ENCODE measurements at regions not wholly inside any gene's neighbourhood (a gene's known extent, or its start where the extent isn't known, plus 50 kb on each side); places are given as distances from the start of the nearest gene placed in this dataset.

DNA sequence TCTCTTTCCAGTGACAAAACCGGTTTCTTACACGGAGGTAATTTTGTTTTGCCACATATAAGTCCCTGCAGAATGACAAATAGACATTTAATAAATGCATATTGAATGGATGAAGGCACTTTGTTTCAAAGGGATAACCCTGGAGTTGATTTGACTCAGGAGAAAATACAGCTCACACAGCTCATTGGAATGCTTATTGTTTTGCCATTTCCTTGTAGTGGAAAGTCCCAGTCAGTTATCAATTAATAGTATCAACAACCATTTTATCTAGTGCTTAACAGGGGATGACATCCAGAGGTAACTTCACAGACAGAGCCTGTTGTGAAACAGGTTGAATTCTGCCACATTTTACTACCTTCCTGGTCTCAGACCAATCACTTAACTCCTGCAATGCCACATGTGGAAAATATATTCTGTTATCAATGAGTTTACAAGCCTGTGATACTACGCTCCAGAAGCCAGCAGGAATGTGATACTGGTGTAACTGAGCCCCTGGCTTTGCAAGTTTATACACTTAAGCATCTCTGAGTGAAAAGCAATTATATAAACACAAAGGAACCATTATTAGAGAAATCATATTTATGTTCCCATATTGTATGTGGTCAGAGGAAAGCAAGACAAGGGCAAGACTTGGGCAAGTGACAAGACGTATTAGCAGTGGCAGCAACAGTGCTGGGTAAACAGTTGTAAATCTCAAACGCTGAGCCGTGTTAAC lies 123.1 kb upstream of the ANKRD55 start:
- ATAC-seq (no peak), DNase-seq (no peak)
- H3K4me1 ChIP-seq, result peaks cover 2 to 8% of the 10 kb centered on the region in 2 donors
- no peaks in the 10 kb centered on the region for H3K9me3 ChIP-seq
- intact Hi-C loops (cut with DNase I), result no loop called here
- H3K4me3 ChIP-seq, result no peak overlapping the region
- H3K27ac ChIP-seq, result no peak overlapping the region
- TF ChIP-seq, protein P1, sequence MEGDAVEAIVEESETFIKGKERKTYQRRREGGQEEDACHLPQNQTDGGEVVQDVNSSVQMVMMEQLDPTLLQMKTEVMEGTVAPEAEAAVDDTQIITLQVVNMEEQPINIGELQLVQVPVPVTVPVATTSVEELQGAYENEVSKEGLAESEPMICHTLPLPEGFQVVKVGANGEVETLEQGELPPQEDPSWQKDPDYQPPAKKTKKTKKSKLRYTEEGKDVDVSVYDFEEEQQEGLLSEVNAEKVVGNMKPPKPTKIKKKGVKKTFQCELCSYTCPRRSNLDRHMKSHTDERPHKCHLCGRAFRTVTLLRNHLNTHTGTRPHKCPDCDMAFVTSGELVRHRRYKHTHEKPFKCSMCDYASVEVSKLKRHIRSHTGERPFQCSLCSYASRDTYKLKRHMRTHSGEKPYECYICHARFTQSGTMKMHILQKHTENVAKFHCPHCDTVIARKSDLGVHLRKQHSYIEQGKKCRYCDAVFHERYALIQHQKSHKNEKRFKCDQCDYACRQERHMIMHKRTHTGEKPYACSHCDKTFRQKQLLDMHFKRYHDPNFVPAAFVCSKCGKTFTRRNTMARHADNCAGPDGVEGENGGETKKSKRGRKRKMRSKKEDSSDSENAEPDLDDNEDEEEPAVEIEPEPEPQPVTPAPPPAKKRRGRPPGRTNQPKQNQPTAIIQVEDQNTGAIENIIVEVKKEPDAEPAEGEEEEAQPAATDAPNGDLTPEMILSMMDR (IDR thresholded peaks at IDR 0.05), result no peak
- H3K36me3 ChIP-seq, result no peaks in the 10 kb centered on the region
- H3K27me3 ChIP-seq, result no peaks in the 10 kb centered on the region

GRCh38 chr5:56354836-56355235 lies 121.7 kb upstream of the ANKRD55 start:
- no peaks in the 10 kb centered on the region for H3K27me3 ChIP-seq
- no peaks in the 10 kb centered on the region for H3K9me3 ChIP-seq
- DNase-seq (no peak), ATAC-seq (no peak)
- TF ChIP-seq, protein P1 (IDR thresholded peaks at IDR 0.05), result no peak
- H3K4me1 ChIP-seq, result peaks cover 14 to 15% of the 10 kb centered on the region in 2 donors
- intact Hi-C loops (cut with DNase I), result no loop called here
- H3K27ac ChIP-seq, result no peak overlapping the region
- H3K4me3 ChIP-seq, result no peak overlapping the region
- H3K36me3 ChIP-seq, result no peaks in the 10 kb centered on the region

DNA sequence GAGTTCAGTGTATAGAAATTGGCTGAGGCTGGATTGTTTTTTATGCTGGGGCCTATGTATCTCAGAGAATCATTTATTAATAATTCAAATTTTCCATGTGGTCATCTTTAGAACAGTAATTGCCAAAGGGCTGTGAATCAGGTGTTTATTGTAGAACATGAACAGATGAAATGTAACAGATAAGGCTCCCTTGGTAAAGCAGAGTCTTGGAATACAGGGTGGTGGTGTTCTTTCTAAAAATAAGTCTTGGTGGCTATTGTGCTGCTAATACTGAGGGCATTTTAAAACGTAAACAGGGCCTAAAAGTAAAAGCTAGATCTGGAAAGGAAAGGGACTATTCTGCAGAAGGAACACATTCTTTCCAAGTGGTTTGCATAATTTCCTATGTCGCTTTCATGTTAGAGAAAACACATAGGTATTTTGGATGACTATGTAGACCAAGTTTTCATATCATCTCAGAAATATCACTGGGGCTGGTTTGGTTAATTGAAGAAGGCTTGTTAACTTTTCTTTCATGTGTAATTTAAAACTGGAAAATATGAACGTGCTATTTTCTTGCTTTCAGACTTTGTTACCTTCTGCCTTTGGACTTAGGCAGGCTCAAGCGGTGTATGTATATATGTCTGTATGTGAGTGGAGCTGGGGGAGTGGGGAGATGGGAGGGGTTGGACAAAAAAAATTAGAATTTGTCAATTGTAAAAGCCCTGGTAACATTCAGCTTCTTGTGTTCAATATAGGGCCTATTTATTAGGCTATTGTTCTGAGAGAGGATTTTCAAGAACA lies 119.9 kb upstream of the ANKRD55 start:
- TF ChIP-seq, protein P1 (IDR thresholded peaks at IDR 0.05), result no peak
- ATAC-seq (no peak), DNase-seq (no peak)
- intact Hi-C loops (cut with DNase I), result no loop called here
- Histone ChIP-seq H3K9me3 (no peaks in the 10 kb centered on the region), H3K36me3 (no peaks in the 10 kb centered on the region), H3K27ac (no peak overlapping the region), H3K4me1 (peaks cover 6 to 19% of the 10 kb centered on the region in 2 donors), H3K27me3 (no peaks in the 10 kb centered on the region), H3K4me3 (no peak overlapping the region)

GRCh38 chr5:56350597-56351170 lies 117.6 kb upstream of the ANKRD55 start:
- TF ChIP-seq, protein P1 (IDR thresholded peaks at IDR 0.05), result no peak
- ATAC-seq, result peak; percentile 80
- Histone ChIP-seq H3K27ac (peak overlapping the region in 1 of 2 donors; percentile 60), H3K4me3 (no peak overlapping the region), H3K9me3 (peaks cover 0 to 2% of the 10 kb centered on the region in 2 donors), H3K36me3 (no peaks in the 10 kb centered on the region), H3K4me1 (peaks cover 6 to 34% of the 10 kb centered on the region in 2 donors), H3K27me3 (no peaks in the 10 kb centered on the region)
- intact Hi-C loops (cut with DNase I), result no loop called here
- peak in 1 of 4 donors; percentile 55 for DNase-seq

Measured in left lung (tissue), 4 donors.